CD4-positive, alpha-beta T cell treated with Interleukin-17A for 1 hour (primary cell): ENCODE measurements at regions not wholly inside any gene's neighbourhood (a gene's known extent, or its start where the extent isn't known, plus 50 kb on each side); places are given as distances from the start of the nearest gene placed in this dataset.

ENCODE experiments used
- DNase-seq: peaks from one replicate; pipeline ENCODE4 v3.0.0-alpha.2; 2020

DNA sequence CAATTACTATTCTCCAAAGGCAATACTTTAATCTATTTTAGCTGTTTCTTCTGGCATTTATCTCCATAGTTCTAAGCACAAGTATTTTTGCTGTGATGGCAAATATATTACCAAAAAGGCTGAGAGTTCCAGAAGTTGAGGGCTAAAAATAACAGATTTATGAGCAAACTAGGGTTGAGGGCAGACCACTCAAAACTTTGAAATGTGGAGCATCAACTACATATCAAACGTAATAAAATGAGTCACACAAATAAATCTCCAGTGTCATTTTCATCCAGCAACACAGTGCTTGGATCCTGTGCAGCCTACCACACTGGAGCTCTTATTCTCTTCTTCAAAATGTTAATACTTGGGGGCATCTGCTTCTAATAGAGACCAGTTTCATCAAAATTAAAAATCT is 163.9 kb downstream of the HS3ST1 start:
- no peak for DNase-seq

DNA sequence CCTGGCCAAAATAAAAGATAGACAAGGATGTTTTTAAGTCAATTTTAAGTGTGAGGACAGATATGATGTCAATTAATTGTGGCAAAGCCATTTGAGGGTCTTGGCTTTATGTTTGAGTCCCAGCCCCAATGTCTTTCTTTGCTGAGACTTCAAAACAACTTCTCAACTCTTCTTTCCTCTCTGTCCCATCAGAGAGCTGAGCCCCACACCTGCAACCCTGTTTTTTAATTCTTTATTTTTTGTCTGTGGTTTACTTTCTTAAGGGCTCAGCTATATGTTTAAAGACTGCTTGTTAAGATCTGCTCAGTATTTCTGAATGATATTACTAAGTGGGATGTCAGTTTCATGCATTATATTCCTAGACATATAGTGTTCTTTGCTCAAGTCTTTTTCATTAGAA is 164.3 kb downstream of the HS3ST1 start:
- DNase-seq, result no peak

GRCh38 chr4:11263208-11263607 is 165.5 kb downstream of the HS3ST1 start:
- no peak for DNase-seq

DNA sequence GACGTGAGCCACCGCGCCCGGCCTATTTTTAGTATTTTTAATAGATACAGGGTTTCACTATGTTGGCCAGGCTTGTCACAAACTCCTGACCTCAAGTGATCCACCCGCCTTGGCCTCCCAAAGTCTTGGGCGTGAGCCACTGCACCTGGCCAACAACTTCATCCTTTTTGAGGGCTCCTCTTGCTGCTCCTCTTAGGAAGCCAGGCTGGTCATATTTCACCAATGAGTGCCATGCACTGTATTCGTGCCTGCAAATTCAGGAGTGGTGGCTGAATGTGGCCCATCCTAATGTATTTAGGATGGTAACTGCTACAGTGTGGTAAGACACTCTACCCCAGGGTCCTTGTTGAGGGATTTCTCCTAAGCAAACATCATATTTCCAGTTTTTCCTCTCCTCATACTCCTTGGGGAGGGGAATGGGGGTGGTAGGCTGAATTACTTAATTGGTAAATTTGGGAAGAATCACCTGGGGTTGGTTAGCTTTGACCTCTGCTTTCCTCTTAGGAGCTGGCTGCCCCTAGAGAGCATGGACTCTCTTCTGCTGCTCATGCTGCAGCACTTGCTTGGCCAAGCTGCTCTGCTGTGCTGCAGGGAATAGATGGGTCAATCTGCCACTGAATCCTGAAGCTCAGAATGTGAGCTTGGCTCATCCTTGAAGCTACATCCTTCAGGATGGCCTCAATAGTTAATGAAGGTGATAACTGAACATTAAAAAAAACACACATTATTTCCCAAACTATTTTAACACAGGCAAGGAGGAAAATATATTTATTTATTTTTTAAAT is 167.4 kb downstream of the HS3ST1 start:
- no peak for DNase-seq

DNA sequence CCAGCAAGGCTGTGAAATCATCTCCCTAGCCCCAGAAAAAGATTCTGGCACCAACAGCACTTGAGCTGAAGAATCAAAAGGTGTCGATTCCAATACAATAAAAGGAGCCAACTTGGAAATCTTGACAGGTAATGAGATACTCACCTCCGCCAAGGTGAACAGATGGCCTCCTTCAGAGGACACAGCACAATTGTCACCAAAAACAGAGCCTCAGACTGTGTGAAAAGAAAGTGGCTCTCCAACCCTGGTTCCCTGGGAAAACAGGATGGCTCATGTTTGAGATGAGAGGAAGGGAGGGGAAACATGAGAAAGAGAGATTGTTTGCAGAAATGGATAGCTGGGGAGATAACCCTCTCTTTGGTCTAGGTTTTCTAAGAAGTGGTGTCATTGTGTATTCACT is 168.9 kb downstream of the HS3ST1 start:
- DNase-seq, result no peak

DNA sequence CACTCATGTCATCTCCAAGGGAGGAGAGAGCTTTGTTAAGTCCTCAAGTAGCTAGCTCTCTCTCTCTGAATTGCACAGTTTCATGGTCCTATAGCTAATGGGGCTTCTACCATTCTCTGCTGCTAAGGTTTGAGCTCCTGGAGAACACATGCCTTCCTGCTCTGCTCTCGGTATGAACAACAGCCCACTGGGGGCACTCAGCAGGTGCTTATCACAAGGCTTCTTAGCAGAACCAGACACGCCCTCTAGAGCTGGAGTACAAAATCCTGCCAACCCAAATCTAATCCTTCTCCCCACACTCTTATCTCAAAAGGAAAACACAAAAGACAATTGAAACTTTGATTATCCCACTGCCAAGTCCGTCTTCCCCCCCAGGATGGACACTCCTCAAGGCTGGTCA is 176.5 kb downstream of the HS3ST1 start:
- no peak for DNase-seq

DNA sequence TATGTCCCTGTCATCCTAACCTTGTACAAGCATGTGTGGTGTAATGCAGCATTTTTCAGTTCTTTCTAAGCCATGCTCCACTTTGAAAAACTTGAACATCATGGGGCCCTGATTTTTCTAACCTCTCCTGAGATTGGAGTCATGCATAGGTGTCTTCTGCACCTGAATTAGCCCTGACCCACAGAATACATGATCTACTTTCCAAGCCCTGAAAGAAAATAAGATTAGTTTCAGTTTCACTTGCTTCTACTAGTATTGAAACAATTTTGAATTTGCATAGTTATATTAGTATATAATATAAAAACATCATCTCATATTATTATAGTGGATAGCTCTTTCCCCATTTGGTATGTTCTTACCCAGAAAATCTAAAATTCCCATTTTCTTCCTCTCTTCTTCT is 178.2 kb downstream of the HS3ST1 start:
- no peak for DNase-seq

GRCh38 chr4:11232015-11232414 is 196.7 kb downstream of the HS3ST1 start:
- DNase-seq, result no peak

GRCh38 chr4:11230866-11231265 is 197.8 kb downstream of the HS3ST1 start:
- no peak for DNase-seq

- no peak for DNase-seq
These were observed 200.2 kb downstream of the HS3ST1 start for GRCh38 chr4:11228530-11228929.

GRCh38 chr4:11223311-11223710 is 205.4 kb downstream of the HS3ST1 start:
- no peak for DNase-seq

DNA sequence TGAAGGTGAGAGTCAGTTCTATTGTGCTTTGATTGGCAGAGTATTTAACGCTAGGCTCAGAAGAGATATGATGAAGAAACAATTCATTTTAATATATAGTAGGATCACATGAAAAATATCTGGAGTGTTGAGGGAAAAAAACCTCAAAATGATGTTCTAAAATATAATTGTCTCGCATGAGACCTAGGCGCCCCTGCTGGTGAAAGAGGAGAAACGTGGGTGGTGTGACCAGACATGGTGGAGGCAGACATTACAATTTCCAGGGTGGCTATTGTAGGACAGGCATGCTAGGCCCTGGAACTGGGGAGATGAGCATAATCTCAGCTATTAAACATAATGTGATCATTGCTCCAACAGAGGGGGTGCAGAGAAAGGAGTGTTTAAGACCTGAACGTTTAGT is 210.0 kb downstream of the HS3ST1 start:
- no peak for DNase-seq

GRCh38 chr4:11216520-11216919 is 212.2 kb downstream of the HS3ST1 start:
- DNase-seq, result no peak

GRCh38 chr4:11214281-11214680 is 214.4 kb downstream of the HS3ST1 start:
- DNase-seq, result no peak

- no peak for DNase-seq
These were observed 218.9 kb downstream of the HS3ST1 start for GRCh38 chr4:11209826-11210225.

- no peak for DNase-seq
These were observed 227.4 kb downstream of the HS3ST1 start for GRCh38 chr4:11201256-11201655.

DNA sequence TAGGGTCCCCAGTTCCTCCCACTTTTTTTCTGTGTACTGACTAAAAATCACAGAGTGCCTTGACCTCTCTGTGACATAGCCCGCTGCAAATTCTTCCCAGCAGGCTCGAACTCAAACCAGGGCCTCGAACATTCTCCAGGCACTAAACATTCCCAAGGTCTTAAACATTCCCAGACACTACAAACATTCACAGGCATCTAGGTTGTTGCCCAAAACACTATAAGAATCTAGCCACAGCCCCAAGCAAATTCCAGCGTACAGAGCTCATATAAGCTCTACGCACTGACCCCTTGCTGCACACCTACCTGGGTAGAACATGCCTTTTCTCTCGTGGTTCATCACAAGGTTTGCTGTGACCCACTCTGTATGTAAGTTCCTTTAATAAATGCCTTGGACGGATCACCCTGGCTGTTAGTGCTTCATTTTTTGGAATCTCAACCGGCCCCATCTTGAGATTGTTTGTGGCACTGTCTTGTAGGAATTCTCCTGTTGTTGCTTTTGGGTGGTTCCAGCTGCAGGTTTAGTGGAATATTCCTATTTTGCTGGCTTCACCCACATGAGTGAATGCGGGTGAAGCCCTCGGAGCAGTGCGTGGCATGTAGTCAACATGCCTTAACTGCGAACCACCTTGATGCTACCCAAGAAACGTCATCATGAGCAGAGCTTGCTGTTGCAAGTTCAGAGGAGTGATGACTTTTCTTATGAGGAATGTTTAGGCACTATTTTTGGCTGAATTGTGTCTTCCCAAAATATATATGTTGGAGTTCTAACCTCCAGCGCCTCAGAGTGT is 230.0 kb downstream of the HS3ST1 start:
- DNase-seq, result no peak

DNA sequence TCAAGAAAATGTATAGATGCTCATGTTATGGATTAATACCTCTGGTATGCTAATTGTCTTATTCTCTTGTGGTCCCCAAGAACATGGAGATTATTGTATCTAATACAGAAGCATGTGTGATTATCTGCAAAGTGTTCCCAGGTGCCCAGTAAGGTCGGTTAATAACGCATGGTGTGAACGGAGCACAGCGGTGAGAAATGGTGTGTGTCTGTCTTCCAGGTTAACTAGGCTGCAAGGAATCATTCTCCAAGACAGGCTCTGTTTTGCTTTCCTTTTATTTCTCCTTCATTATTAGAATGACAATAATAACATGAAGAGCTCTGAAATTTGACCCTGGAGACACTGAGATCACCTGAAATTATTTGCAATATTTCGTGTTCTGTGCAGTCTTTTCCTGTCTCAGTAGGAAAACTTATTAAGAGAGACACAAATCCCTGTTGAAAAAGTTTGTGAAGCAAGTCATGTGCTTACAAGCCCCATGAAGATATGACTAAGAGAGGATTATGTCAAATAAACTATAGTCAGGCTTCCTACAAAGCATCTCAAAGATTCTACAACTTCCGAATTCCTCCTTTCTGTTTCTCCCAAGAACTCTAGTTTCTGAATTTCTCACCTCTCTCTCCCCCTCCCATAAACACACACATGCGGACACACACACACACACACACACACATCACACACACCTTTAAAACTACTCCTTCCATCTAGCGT is 230.9 kb downstream of the HS3ST1 start:
- DNase-seq, result no peak

DNA sequence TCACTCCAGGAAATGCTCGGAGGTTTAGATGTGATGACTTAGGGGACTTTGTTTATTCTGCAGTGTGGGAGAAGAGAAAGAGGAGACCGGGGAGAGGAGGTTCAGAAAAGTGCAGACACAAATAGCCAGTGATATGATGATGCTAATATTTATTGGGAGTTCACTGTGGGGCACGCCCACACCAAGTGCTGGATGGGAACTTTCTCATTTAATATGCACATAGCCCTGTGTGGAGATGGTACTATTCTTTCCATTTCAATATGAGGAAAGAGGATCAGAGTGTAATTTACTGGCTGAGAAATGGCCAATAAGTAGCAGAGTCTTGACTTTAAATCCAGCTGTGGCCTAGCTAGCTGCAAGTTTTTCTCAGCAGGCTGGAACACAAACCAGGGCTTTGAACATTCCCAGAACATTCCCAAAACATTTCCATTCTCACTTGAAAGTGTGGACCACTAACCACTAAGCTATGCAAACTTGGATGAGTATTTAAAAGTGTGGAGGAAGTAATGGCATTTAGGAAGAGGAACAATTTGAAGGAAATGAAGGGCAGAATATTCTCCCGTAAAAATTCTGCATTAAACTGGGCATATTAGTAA is 231.7 kb downstream of the HS3ST1 start:
- DNase-seq, result no peak

DNA sequence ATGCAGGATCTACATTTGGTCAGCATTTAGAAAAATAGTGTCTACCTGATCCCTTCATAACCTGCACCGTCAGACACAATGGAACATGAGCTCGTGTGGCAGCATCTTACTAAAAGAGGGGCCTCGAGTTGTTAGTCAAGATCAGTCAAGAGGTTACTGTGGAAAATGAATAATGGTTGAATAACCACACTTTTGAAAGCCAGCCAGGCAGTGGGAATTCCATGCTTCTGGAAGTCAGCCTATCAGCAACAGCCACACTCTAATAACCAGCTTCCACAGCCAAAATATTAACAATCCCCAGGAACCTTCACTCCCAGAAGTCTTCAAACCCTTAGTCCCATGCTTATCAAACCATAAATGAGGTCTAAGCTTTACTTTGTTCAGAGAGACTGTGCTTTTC is 234.3 kb downstream of the HS3ST1 start:
- DNase-seq, result no peak

- DNase-seq, result no peak
These were observed 238.9 kb downstream of the HS3ST1 start for GRCh38 chr4:11189756-11190155.

- DNase-seq, result no peak
These were observed 245.3 kb downstream of the HS3ST1 start for GRCh38 chr4:11183356-11183740.

GRCh38 chr4:11182586-11183355 is 245.9 kb downstream of the HS3ST1 start:
- no peak for DNase-seq
